Natural killer cell treated with Interleukin-12 subunit alpha and Interleukin-12 subunit beta and Interleukin-15 and Interleukin-18, amount 100 ng/mL, for 72 hours (primary cell): ENCODE measurements at regions not wholly inside any gene's neighbourhood (a gene's known extent, or its start where the extent isn't known, plus 50 kb on each side); places are given as distances from the start of the nearest gene placed in this dataset.
"Not testable (repeated sequence)": the region's sequence is repeated elsewhere in the genome, so short reads cannot be mapped to it uniquely, and the experiment has no call there.

Source experiments
- ATAC-seq, 2 donors: fragments of 150-1000 bp; cut with Tn5 transposase in 1 of 2; sonication (Bioruptor Pico), chemical (Tn5 transposase) in 1 of 2; 2 replicates each; pipeline ENCODE4 v1.10.0; 2021
- DNase-seq: peaks from one replicate; pipeline ENCODE4 v3.0.0; 2022; ENCODE audit warnings: low spot score
- H3K27ac Mint-ChIP-seq, 2 donors: 1 replicate in 1 of 2; 2 replicates in 1 of 2; pipeline ENCODE4 v1.8.0; 2022; ENCODE audit warnings: mixed read lengths in 2 of 2, mild to moderate bottlenecking in 1 of 2, moderate library complexity in 1 of 2
- H3K27me3 Mint-ChIP-seq, 2 donors: 1 replicate in 1 of 2; 2 replicates in 1 of 2; pipeline ENCODE4 v1.8.0; 2022; ENCODE audit warnings: mixed read lengths in 2 of 2
- H3K36me3 Mint-ChIP-seq: one replicate; pipeline ENCODE4 v1.8.0; 2022; ENCODE audit warnings: mixed read lengths
- H3K4me1 Mint-ChIP-seq, 2 donors: 1 replicate in 1 of 2; 2 replicates in 1 of 2; pipeline ENCODE4 v1.8.0; 2022; ENCODE audit warnings: low read depth in 2 of 2, mixed read lengths in 2 of 2, mild to moderate bottlenecking in 1 of 2
- H3K4me3 Mint-ChIP-seq: one replicate; pipeline ENCODE4 v1.8.0; 2022; ENCODE audit warnings: mixed read lengths
- H3K9me3 Mint-ChIP-seq: 2 replicates; pipeline ENCODE4 v1.8.0; 2022; ENCODE audit warnings: mixed read lengths

- Mint-ChIP-seq H3K9me3 (no peaks in the 10 kb centered on the region), H3K4me1 (no peaks in the 10 kb centered on the region), H3K27me3 (no peaks in the 10 kb centered on the region), H3K27ac (no peak overlapping the region), H3K4me3 (no peak overlapping the region), H3K36me3 (no peaks in the 10 kb centered on the region)
- no peak for DNase-seq
- no peak for ATAC-seq
Observed at GRCh38 chr4:87716371-87717265, 66.5 kb downstream of the DMP1 start.

- Mint-ChIP-seq H3K36me3 (no peaks in the 10 kb centered on the region), H3K4me1 (no peaks in the 10 kb centered on the region), H3K4me3 (no peak overlapping the region), H3K27me3 (no peaks in the 10 kb centered on the region), H3K9me3 (peaks cover 3% of the 10 kb centered on the region), H3K27ac (no peak overlapping the region)
- ATAC-seq (no peak), DNase-seq (no peak)
Observed at GRCh38 chr4:87717276-87718031, 67.4 kb downstream of the DMP1 start.

- Mint-ChIP-seq H3K4me1 (no peaks in the 10 kb centered on the region), H3K9me3 (peaks cover 3% of the 10 kb centered on the region), H3K36me3 (no peaks in the 10 kb centered on the region), H3K27me3 (no peaks in the 10 kb centered on the region), H3K4me3 (no peak overlapping the region), H3K27ac (no peak overlapping the region)
- ATAC-seq (no peak), DNase-seq (no peak)
Observed at GRCh38 chr4:87718217-87718835, 68.2 kb downstream of the DMP1 start.

GRCh38 chr4:87720094-87720691 lies 70.1 kb downstream of the DMP1 start:
- Mint-ChIP-seq H3K36me3 (peaks cover 8% of the 10 kb centered on the region), H3K4me1 (no peaks in the 10 kb centered on the region), H3K9me3 (peaks cover 10% of the 10 kb centered on the region), H3K27me3 (no peaks in the 10 kb centered on the region), H3K27ac (no peak overlapping the region), H3K4me3 (no peak overlapping the region)
- DNase-seq (no peak), ATAC-seq (no peak)

GRCh38 chr4:87725287-87725686 lies 74.1 kb upstream of the IBSP start:
- ATAC-seq, H3K27me3 Mint-ChIP-seq, H3K27ac Mint-ChIP-seq, H3K4me3 Mint-ChIP-seq, H3K36me3 Mint-ChIP-seq, H3K9me3 Mint-ChIP-seq, H3K4me1 Mint-ChIP-seq, DNase-seq: not testable (repeated sequence)

GRCh38 chr4:87732033-87732765 lies 67.2 kb upstream of the IBSP start:
- DNase-seq (no peak), ATAC-seq (no peak)
- peaks cover 4 to 7% of the 10 kb centered on the region in 2 donors for H3K27me3 Mint-ChIP-seq
- H3K4me3 Mint-ChIP-seq: no peak overlapping the region
- H3K36me3 Mint-ChIP-seq: no peaks in the 10 kb centered on the region
- no peaks in the 10 kb centered on the region for H3K4me1 Mint-ChIP-seq
- H3K27ac Mint-ChIP-seq: no peak overlapping the region
- no peaks in the 10 kb centered on the region for H3K9me3 Mint-ChIP-seq

- Mint-ChIP-seq H3K36me3 (no peaks in the 10 kb centered on the region), H3K4me3 (no peak overlapping the region), H3K27me3 (peaks cover 4 to 5% of the 10 kb centered on the region in 2 donors), H3K9me3 (no peaks in the 10 kb centered on the region), H3K4me1 (no peaks in the 10 kb centered on the region), H3K27ac (no peak overlapping the region)
- ATAC-seq (no peak), DNase-seq (no peak)
Observed at GRCh38 chr4:87734084-87734483, 65.3 kb upstream of the IBSP start.

- DNase-seq (no peak), ATAC-seq (peak in 1 of 2 donors; percentile 43)
- no peaks in the 10 kb centered on the region for H3K36me3 Mint-ChIP-seq
- peaks cover 4 to 8% of the 10 kb centered on the region in 2 donors for H3K27me3 Mint-ChIP-seq
- no peaks in the 10 kb centered on the region for H3K9me3 Mint-ChIP-seq
- no peaks in the 10 kb centered on the region for H3K4me1 Mint-ChIP-seq
- no peak overlapping the region for H3K4me3 Mint-ChIP-seq
- no peak overlapping the region for H3K27ac Mint-ChIP-seq
Observed at GRCh38 chr4:87734936-87735335, 64.4 kb upstream of the IBSP start.

- Mint-ChIP-seq H3K4me3 (no peak overlapping the region), H3K27ac (no peak overlapping the region), H3K4me1 (no peaks in the 10 kb centered on the region), H3K27me3 (peaks cover 8 to 14% of the 10 kb centered on the region in 2 donors), H3K9me3 (no peaks in the 10 kb centered on the region), H3K36me3 (no peaks in the 10 kb centered on the region)
- ATAC-seq (no peak), DNase-seq (no peak)
Observed at GRCh38 chr4:87738483-87738882, 60.9 kb upstream of the IBSP start.

GRCh38 chr4:87739494-87739893 lies 59.9 kb upstream of the IBSP start:
- DNase-seq (no peak), ATAC-seq (no peak)
- Mint-ChIP-seq H3K9me3 (no peaks in the 10 kb centered on the region), H3K36me3 (no peaks in the 10 kb centered on the region), H3K4me1 (no peaks in the 10 kb centered on the region), H3K4me3 (no peak overlapping the region), H3K27ac (no peak overlapping the region), H3K27me3 (peaks cover 4 to 14% of the 10 kb centered on the region in 2 donors)

- Mint-ChIP-seq H3K4me3 (no peak overlapping the region), H3K4me1 (no peaks in the 10 kb centered on the region), H3K27ac (no peak overlapping the region), H3K27me3 (peaks cover 3 to 8% of the 10 kb centered on the region in 2 donors), H3K9me3 (peaks cover 3% of the 10 kb centered on the region), H3K36me3 (no peaks in the 10 kb centered on the region)
- ATAC-seq (peak; percentile 17 to 36), DNase-seq (no peak)
Observed at GRCh38 chr4:87745064-87745807, 54.1 kb upstream of the IBSP start.

GRCh38 chr4:87746001-87746400 lies 53.4 kb upstream of the IBSP start:
- H3K36me3 Mint-ChIP-seq: no peaks in the 10 kb centered on the region
- ATAC-seq: peak in 1 of 2 donors; percentile 32
- DNase-seq: no peak
- no peaks in the 10 kb centered on the region for H3K4me1 Mint-ChIP-seq
- H3K27ac Mint-ChIP-seq: no peak overlapping the region
- peaks cover 3% of the 10 kb centered on the region for H3K9me3 Mint-ChIP-seq
- no peak overlapping the region for H3K4me3 Mint-ChIP-seq
- peaks cover 2 to 4% of the 10 kb centered on the region in 2 donors for H3K27me3 Mint-ChIP-seq
